ENCODE measurements at regions not wholly inside any gene's neighbourhood (a gene's known extent, or its start where the extent isn't known, plus 50 kb on each side); places are given as distances from the start of the nearest gene placed in this dataset.
"Not testable (repeated sequence)": the region's sequence is repeated elsewhere in the genome, so short reads cannot be mapped to it uniquely, and the experiment has no call there.

GRCh38 chr14:22238320-22238719 is 350.7 kb downstream of the DAD1 start:
- H3K4me1 ChIP-seq (replicated peaks in 1 of 4; ENCODE audit: control insufficient read depth in 3 of 4, insufficient read depth in 4 of 4, low read length in 3 of 4); H3K4me2 ChIP-seq (ENCODE audit: insufficient read depth in 1 of 2, low read depth in 2 of 2, low read length in 2 of 2); H2BK12ac ChIP-seq (ENCODE audit: low read depth, low read length); H4K20me1 ChIP-seq (replicated peaks in 1 of 2; ENCODE audit: control insufficient read depth in 1 of 2, insufficient read depth in 2 of 2, low read length in 2 of 2); H2BK120ac ChIP-seq (replicated peaks; ENCODE audit: low read depth, low read length); H3K36me3 ChIP-seq (ENCODE audit: control insufficient read depth in 2 of 4, insufficient read depth in 4 of 4, low read length in 3 of 4); H4K8ac ChIP-seq (ENCODE audit: extremely low read depth, insufficient read depth, low read length); H3K56ac ChIP-seq (replicated peaks; ENCODE audit: insufficient read length, low read depth, low read length); H3K23ac ChIP-seq (ENCODE audit: insufficient read length); H2BK20ac ChIP-seq (ENCODE audit: low read length); H2AK5ac ChIP-seq (ENCODE audit: low read depth, low read length); H4K91ac ChIP-seq (replicated peaks; ENCODE audit: insufficient read length, low read length); H3K14ac ChIP-seq (ENCODE audit: insufficient read length); H3K9ac ChIP-seq (replicated peaks in 1 of 4; ENCODE audit: extremely low read depth in 1 of 4, low read depth in 3 of 4, low read length in 3 of 4); POLR2A ChIA-PET (ENCODE audit: partially characterized antibody); H3K4ac ChIP-seq (replicated peaks; ENCODE audit: insufficient read length, low read depth, low read length); H3K23me2 ChIP-seq (ENCODE audit: low read depth, low read length); H3K18ac ChIP-seq (ENCODE audit: extremely low read depth, low read length); H4K5ac ChIP-seq (ENCODE audit: insufficient read length, low read depth, low read length); H2BK5ac ChIP-seq (ENCODE audit: low read depth, low read length); FAIRE-seq; H3K9me3 ChIP-seq (ENCODE audit: insufficient read depth in 2 of 2, low read depth in 1 of 2, low read length in 1 of 2); H3K79me2 ChIP-seq (ENCODE audit: control insufficient read depth in 1 of 2, insufficient read depth in 2 of 2, low read length in 2 of 2); H3K27me3 ChIP-seq (replicated peaks in 1 of 4; ENCODE audit: control insufficient read depth in 3 of 4, extremely low read depth in 1 of 4, insufficient read depth in 3 of 4, low read length in 3 of 4); H3K4me3 ChIP-seq (ENCODE audit: extremely low read depth in 1 of 4, insufficient read depth in 2 of 4, low read depth in 3 of 4, low read length in 4 of 4); DNase-seq (ENCODE audit: low read depth in 1 of 2, low spot score in 2 of 2); H3K79me1 ChIP-seq (ENCODE audit: low read depth, low read length); H2AFZ ChIP-seq (ENCODE audit: low read length); H3K27ac ChIP-seq (ENCODE audit: low read depth, low read length); H2BK15ac ChIP-seq (ENCODE audit: low read length): not testable (repeated sequence)
- CTCF ChIA-PET (ENCODE audit: partially characterized antibody), result interaction anchor here (1.0 kb wide), 1 partner anchor 81 kb away, joined by 3 read pairs; no protein-coding TSS in a partner anchor
- 96% methylated on average over 3 of the region's 3 CpGs; no CpG with 5 or more reads in 1 of the 2 experiments for WGBS, 2 experiments (ENCODE audit: extremely low coverage in 1 of 2, insufficient coverage in 1 of 2, insufficient read length in 1 of 2, insufficient replicate concordance in 2 of 2, low coverage in 1 of 2, low lambda C conversion rate in 2 of 2, missing lambda C conversion rate in 1 of 2)
